Stimulated activated CD4-positive, alpha-beta T cell treated with anti-CD3 and anti-CD28 coated beads, Interleukin-1b, Interleukin-23, amount 100 ng/mL, for 4 hours (primary cell): ENCODE measurements at regions not wholly inside any gene's neighbourhood (a gene's known extent, or its start where the extent isn't known, plus 50 kb on each side); places are given as distances from the start of the nearest gene placed in this dataset.

ENCODE experiments used
- DNase-seq, 2 donors: peaks; one replicate each; pipeline ENCODE4 v3.0.0-alpha.2; 2020; ENCODE audit warnings: low read depth in 2 of 2

DNA sequence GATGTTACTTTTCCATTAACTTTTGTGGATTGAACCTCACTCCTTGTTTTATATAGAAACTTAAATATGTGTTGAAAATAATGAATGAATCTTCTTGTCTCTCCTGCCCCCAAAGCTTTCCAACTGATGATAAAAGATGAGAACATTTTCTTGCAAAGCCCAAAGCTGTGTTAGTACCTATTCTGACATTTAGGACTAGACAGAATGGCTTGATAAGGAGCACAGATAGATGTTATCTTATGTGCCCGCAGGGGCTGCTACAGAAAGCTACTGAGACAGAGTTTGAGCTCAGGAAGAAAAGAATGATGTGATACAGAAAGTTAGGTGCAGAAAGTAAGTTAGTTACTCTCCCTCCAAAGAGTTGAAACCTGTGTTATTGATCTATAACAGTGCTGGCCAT, 109.4 kb upstream of the ATP11B start:
- DNase-seq = no peak

DNA sequence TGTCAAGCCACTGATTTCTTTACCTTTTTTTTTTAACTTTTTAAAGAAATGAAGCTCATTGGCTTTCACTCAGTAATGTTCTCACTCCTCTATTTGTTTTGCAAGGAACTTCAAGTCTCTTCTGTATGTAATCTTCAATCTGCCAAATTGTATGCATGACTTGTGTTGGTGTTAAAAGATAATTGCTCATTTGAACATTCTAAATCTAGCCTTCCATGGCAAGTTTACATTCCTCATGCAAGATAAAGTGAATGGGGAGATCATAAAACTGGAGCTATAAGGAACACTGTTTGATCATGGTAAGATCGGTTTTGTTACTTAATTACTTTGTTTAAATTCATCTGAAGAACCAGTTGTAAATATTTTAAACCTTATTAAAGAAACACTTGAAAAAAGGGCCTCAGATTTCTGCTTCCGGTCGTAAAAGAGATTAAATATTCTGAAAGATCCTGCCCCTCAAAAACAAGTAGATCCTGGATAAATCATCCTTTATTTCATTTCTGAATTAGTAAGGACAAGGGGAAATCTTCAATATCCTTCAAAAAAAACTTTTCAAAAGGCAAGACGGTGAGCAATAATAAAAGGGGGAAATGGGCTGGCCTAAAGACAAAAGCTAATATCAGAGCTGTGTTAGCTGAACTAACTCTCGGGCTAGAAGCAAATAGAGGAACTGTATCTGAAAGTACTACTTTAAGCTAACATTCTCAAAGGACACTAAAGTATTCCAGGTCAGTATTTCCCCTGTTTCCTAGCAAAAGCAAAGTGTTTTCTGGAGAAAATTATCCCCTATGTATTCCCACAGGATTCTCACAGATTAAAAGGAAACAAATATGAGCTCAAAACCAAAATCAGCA, 107.0 kb upstream of the ATP11B start:
- DNase-seq = no peak

DNA sequence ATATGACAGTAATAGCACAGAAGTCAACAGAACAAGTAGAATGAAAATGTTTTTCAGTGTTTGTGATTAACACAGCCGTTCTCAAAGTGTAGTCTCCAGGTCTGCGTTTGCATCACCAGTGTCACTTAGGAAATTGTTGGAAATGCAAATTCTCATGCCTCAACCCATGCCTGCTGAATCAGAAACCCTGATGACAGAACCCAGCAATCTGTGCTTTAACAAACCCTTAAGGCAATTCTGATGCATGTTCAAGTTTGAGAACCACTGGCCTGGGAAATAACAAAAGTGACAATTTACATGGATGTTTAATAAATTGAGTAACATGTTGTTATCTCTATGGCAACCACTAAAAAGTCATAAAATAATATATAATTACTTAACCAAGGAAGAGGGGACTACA, 103.1 kb upstream of the ATP11B start:
- no peak for DNase-seq

DNA sequence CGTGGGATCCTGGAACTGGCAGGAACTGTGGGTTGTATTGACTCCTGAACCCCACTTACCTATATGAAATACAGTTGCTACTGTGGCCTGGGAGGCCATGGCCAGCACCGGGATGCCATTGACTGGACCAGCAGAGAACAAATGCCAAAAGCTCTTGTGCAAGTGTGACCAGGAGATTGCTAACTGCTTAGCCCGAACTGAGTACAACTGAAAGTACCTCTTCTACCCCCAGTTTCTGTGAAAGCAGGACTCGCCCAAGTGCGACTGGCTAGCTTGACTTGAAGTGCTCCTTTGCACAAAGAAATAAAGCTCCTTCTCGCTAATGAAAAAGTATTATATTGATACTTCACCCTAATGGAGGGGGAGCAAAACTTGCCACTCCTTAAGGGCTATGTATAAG, 101.3 kb upstream of the ATP11B start:
- DNase-seq = no peak

DNA sequence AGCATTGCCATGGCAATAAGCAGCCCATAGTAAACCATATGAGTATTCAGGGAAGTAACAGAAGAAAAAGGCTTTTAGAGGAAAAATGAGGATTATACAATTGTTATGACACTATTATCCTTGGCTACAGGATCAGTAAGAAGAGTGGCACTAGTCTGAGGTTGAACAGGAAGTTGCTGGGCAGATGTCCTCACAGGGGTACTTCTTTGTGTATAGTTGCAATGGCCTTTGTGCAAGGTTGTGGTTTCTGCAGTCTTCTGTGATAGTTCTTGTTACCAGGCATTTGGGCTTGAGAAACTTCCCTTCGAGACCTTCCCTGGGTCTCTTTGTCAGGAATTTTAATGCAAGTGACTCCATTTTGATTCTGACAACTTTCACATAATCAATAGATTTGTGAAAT, 100.6 kb upstream of the ATP11B start:
- no peak for DNase-seq

DNA sequence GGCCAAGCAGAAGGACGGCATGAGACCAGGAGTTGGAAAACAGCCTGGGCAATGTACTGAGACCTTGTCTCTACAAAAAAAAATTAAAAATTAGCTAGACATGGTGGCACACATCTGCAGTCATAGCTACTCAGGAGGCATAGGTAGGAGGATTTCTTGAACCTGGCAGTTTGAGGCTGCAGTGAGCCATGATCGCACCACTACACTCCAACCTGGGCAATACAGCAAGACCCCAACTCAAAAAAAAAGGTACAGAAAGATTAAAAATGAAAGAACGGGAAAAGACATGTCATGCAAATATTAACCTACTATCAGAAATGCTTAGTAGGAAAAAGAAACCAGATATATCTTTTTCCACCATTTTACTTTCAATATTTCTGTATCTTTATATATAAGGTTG, 99.6 kb upstream of the ATP11B start:
- no peak for DNase-seq

DNA sequence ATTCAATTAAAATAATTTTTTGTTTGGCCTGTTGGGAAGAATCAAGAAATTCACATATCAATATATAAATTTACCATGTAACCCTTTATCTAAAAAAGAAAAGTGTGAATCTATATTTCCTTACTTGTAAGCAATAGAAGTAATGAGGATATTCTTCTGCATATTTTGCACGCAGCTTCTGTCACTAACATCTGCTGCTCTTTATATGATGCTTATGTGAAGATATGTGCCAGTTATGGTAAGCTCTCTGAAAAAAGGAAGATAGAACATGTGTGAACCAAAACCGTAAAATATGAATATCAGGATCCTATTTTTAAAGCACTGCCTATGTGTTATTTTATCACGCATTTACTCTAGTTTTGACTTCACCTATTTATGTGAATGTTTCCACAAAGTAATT, 96.4 kb upstream of the ATP11B start:
- no peak for DNase-seq

DNA sequence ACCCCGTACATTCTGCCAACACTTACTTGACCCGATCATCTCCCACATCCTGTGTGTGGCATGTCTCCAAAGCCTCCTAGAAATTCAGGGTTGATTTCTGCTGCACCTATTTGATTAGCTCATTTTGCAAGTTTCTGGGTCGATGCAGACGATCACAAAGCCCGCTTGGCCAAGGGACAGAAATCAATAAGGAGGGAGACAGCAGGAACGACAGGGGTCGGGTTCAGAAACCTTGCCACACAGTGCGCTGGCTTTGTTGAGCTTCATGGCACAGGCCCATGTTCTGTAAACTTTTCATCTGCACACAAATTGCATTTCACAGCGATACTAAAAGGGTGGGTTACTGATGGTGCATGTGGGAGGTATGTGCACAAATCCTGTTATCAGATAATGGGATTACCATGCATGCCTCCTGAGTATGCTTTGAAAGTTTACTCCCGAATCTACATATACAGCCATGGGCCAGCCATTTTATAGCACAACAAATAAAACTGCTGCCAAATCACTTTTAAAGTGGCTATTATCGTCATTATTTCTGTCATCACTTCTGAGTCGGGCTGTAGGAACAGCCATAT, 95.9 kb upstream of the ATP11B start:
- DNase-seq = no peak

DNA sequence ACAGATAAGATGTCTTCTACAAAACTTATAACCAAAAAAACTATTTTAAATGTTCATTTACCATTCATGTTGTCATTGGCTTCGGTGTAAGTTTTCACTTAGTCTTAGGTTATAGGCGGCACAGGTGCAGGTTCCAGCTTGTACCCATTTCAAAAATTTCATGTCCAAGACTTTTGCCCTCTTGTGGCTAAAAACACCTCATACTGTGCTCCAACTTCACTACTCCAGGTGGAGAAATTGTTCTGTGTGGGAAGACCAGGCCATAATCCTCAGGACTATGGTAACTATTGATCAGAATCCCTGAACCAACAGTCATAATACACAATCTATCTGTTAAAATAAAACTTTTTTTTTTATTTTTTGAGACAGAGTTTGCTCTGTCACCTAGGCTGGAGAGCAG, 95.2 kb upstream of the ATP11B start:
- no peak for DNase-seq

DNA sequence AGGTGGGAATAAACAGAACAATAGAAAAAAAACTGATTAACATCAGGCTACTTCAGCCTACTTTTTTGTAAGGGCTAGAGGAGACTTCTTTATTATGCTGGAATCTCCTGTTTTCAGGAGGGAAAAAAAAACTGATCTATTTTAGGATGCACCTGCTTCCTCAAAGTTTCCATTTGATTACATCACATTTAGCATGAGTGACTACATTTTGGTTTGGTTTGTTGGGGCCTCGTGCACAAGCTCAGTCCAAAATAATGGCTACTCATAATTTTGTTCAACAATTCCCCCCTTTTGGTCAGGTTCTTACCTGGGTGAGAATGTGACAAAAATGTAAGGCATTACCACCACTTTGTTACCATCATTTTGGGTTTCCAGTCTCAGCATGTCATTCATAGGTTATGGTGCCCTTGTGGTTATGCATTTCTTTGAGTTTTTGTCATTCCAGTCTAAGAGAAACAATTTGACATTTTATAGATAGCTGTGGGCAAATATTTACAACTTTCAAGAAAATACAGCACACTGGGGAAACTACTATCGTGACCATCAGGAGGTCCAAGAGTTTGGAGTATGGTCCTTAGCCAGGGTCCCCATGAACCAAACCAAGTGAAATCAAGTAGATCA, 93.6 kb upstream of the ATP11B start:
- DNase-seq = no peak

DNA sequence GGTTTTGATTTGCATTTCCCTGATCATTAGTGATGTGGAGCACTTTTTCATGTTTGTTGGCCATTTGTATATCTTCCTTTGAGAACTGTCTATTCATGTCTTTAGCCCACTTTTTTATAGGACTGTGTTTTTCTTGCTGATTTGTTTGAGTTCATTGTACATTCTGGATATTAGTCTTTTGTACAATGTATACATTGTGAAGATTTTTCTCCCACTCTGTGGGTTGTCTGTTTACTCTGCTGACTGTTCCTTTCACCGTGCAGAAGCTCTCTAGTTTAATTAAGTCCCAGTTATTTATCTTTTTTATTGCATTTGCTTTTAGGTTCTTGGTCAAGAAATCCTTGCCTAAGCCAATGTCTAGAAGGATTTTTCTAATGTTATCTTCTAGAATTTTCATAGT, 91.1 kb upstream of the ATP11B start:
- no peak for DNase-seq

DNA sequence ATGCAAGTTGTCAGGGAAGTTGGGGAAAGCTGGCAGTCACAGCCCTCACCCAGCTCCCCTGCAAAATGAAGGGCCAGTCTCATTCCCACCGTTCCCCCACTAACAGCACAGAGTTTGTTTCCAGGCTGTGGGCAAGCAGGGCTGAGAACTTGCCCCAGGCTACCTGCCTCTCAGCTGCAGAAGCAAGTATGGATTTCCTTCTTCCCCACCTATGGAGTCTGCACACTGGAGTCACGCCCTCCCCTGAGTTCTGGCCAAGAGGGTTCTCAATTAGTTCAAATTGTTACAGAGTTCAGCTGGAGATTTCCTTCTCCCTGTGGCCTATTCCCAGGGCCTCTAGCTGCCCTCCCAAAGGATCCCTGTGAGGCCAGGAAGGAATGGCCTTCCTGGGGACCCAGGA, 90.1 kb upstream of the ATP11B start:
- no peak for DNase-seq

DNA sequence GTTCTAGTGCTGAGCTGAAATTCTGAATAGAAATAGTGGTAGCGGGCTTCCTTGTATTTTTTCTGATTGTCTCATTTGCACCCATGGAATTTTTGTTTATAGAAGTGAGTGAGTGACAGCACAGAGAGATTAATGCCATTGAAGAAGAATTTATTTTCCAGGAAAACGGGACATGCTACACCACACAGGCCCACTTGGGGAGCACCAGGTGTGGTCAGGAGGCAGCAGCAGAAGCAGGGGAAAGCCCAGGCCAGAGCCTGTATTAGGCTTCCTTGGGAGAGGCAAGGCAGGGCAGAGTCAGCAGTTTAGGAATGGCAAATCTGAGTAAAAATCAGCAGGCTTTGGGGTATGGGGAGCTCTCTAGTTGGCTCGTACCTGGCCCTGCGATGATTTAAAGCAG, 88.4 kb upstream of the ATP11B start:
- DNase-seq = no peak

DNA sequence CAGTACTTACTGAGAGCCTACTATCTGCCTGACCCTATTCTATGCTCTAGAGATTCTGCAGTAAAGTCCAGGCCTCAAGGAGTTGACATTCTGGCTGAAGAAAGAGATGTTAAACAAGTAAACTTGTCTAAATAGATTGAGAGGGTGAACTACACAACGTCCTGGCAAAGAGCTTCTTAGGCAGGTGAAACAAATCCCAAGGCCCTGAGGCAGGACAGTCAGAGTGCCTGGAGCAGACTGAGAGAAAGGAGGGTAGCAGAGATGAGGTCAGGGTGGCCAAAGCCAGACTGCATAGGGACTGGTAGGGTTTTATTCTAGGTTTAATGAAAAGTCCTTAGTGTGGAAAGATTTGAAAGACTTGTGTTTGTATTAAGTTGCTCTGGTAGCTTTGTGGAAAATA, 84.5 kb upstream of the ATP11B start:
- no peak for DNase-seq

DNA sequence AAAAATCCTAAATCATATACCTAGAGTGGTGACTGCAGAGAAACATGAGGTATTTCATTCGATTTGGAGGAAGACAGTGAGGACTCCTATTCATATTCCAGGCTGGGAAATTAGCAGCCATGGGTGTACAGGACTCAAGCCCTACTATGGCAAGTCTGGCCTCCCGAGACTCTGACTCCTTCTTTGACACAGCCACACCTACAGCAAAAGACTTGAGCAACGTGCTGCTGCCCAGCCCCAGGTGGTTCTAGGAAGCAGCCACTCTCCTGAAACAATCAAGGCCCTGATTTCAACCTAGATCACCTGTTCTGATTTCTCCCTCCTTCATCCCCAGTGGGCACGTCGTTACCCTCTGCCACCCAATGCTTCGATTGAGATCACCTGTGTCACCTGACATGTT, 84.0 kb upstream of the ATP11B start:
- DNase-seq = no peak

DNA sequence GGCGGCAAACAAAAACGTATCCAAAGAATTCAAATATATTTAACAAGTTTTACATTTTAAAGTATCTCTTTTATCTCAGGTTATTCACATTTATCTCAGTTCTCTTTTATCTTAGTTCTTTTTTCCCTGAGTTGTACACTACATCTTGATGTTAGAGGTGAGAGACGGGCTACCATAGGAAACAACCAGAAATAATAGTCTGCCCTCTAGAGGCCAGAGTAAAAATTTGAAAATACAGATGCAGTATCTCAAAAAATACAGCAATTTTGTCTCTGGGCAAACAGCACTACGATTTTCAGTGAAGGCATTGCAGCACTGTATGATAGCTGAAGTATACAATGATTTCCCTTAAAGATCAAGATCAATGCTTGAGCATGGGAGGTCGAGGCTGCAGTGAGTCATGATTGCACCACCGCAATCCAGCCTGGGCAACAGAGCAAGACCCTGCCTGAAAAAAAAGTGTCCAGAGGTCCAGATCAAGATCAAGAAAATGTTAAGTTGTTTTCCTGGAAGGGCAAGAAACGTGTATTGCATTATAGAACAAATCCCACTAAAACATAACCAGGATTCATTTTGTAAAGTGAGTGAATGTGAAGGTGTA, 82.6 kb upstream of the ATP11B start:
- DNase-seq = no peak

DNA sequence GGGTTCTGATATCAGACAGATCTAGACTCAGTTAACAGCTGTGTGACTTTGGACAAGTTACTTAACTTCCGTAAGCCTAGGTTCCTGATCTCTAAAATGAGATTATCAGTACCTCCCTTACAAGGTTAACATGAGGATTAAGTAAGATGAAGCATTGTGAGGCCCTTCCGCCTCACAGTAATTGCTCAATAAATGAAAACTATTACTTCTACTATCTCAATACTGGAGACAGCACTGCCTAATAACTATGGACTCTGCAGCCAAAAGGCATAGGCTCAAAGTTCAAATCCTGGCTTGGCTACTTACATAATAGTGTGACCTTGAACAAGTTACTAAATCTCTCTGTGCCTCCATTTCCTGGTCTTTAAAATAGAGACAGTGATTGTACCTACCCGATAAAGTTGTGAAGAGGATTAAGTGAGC, 82.0 kb upstream of the ATP11B start:
- DNase-seq = no peak

DNA sequence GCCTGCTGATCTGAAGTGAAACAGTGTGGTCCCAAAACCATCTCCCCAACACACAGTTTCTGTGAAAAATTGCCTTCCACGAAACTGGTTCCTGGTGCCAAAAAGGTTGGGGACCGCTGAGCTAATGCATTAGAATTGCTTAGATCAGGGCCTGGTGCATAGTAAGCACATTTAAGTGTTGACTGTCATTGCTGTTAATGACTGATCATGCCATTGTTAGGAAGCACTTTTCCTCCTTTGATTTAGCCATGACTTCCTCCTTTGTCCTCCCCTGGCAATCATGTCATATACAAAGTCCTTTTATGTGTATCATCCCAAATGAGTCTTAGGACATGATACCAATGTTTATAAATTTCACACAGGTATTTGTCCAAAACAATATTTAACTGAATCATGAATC, 81.5 kb upstream of the ATP11B start:
- no peak for DNase-seq

DNA sequence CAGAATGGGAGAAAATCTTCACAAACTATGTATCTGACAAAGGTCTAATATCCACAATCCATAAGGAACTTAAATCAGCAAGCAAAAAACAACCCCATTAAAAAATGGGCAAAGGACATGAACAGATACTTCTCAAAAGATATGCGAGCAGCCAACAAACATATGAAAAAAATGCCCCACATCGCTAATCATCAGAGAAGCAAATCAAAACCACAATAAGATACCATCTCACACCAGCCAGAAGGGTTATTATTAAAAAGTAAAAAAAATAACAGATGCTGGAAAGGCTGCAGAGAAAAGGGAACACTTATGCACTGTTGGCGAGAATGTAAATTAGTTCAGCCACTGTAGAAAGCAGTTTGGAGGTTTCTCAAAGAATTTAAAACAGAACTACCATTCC, 80.2 kb upstream of the ATP11B start:
- DNase-seq = no peak

DNA sequence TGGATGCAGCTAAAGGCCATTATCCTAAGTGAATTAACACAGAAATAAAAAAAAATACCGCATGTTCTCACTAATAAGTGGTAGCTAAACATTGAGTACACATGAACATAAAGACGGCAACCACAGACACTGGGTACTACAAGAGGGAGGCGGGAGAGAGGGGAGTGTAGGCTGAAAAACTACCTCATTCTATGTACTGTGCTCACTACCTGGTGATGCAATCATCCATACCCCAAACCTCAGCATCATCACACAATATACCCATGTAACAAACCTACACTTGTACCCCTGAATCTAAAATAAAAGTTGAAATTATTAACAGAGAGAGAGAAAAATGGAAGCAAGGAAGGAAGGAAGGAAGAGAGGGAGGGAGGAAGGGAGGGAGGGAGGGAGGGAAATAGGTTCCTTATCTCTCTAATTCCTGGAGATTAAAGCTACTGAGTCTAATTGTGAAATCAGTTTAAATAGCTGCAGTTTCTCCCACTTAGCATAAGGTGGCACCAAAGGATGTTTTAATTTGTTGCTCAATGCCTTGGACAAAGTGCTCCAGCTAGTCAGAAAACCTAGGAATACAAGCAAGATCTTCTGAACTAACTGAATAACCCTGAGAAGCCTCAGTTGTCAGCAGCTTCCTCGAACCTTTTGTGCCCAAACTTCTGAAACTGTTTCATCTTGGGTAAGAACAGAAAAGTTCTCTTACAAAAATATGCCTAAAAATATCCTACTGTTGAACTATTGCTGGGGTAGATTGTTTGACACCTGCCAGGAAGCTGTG, 79.4 kb upstream of the ATP11B start:
- DNase-seq = no peak

DNA sequence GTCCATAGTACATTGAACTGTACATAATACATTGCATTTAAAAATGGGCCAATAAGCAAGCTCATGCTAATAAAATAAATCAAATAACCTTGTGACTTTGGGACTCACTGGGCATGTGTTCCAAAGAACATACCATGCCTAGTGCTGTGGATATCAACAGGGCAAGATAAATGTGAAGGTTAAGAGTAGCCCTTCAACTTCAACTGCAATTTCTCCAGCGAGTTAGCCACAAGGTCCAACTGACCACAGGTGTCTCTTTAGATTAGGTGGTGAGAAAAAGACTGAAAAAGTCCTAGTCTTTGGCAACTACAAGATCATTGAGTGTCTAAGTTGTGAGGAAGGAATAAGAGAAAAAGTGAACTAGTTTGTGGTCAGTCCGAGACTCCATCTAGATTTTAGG, 78.3 kb upstream of the ATP11B start:
- DNase-seq = no peak

DNA sequence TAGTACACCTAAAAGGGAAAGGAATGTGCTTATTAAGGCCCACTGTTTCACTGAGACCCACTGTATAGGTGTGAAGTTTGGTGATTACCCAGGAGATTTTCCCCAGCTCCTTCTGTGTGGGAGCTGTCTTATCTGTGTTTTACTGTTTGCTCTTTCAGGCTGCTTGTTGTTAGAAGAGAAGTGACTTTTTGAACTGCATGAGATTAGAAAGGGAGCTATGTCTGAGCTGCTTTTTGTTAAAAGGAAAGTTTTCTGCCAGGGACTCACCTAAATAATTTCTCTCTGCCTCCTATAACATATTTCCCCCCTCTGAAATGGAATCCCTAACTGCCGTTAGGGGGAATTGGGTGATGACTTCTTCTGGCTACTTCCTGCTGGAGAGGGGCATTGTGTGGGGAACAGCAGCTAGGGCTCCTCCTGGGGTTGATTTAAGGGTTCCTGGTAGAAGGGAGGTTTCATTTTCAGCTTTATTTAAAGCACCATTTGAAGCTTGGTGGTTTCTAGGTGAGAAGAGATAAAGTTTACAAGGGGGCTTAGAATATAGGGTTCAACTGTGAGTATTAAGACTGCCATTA, 77.1 kb upstream of the ATP11B start:
- DNase-seq = no peak
